H1 (cell line): ENCODE measurements at regions not wholly inside any gene's neighbourhood (a gene's known extent, or its start where the extent isn't known, plus 50 kb on each side); places are given as distances from the start of the nearest gene placed in this dataset.

ENCODE experiments used
- CTCF ChIA-PET: fragments of 300-600 bp; sonication (Branson Sonifier 250); formaldehyde crosslinking; loops from one replicate; lab custom pipeline; 2021; ENCODE audit not compliant: partially characterized antibody; lab: Charles Lee
- POLR2A ChIA-PET: fragments of 300-600 bp; sonication (Branson Sonifier 250); formaldehyde crosslinking; loops from one replicate; lab custom pipeline; 2021; ENCODE audit warnings: inconsistent platforms; ENCODE audit not compliant: partially characterized antibody; lab: Charles Lee
- DNase-seq, 2 experiments: peaks; one replicate each; pipeline versions ENCODE4 v3.0.0 to v3.0.0-alpha.2; 2010 to 2022; ENCODE audit warnings: low spot score in 2 of 2, low read depth in 1 of 2, mixed read lengths in 1 of 2
- FAIRE-seq: peaks from 2 replicates; lab custom pipeline; 2011; peaks lifted over from hg19 to GRCh38; lab: Jason Lieb, UNC
- H2AFZ ChIP-seq: 2 replicates; pipeline ENCODE4 v1.8.1; 2012; ENCODE audit warnings: low read length, inconsistent platforms
- H2AK5ac ChIP-seq: 2 replicates; pipeline ENCODE4 v1.6.1; 2013; ENCODE audit warnings: low read depth, low read length
- H2BK120ac ChIP-seq: replicated peaks from 2 replicates; pipeline ENCODE3; 2013; ENCODE audit warnings: low read depth, low read length, inconsistent platforms
- H2BK12ac ChIP-seq: 2 replicates; pipeline ENCODE4 v1.6.1; 2013; ENCODE audit warnings: low read depth, low read length
- H2BK15ac ChIP-seq: 2 replicates; pipeline ENCODE4 v1.6.1; 2013; ENCODE audit warnings: low read length
- H2BK20ac ChIP-seq: 2 replicates; pipeline ENCODE4 v1.6.1; 2013; ENCODE audit warnings: low read length
- H2BK5ac ChIP-seq: 2 replicates; pipeline ENCODE4 v1.6.1; 2013; ENCODE audit warnings: low read depth, low read length
- H3K14ac ChIP-seq: 2 replicates; pipeline ENCODE4 v1.6.1; 2013; ENCODE audit warnings: inconsistent platforms; ENCODE audit not compliant: insufficient read length
- H3K18ac ChIP-seq: 2 replicates; pipeline ENCODE4 v1.6.1; 2013; ENCODE audit warnings: low read length; ENCODE audit errors: extremely low read depth
- H3K23ac ChIP-seq: 2 replicates; pipeline ENCODE4 v1.6.1; 2013; ENCODE audit warnings: inconsistent platforms; ENCODE audit not compliant: insufficient read length
- H3K23me2 ChIP-seq: 2 replicates; pipeline ENCODE4 v1.6.1; 2013; ENCODE audit warnings: low read depth, low read length
- H3K27ac ChIP-seq: 2 replicates; pipeline ENCODE4 v1.6.1; 2011; ENCODE audit warnings: low read depth, low read length, inconsistent platforms
- H3K27me3 ChIP-seq, 4 experiments: replicated peaks in 1 of 4; 1 replicate in 1 of 4; 2 replicates in 3 of 4; pipeline versions ENCODE4 v1.6.1 to v1.8.1; 2011 to 2013; ENCODE audit warnings: low read length in 3 of 4, mild to moderate bottlenecking in 3 of 4, inconsistent platforms in 2 of 4, mixed read lengths in 2 of 4, moderate library complexity in 1 of 4; ENCODE audit not compliant: control insufficient read depth in 3 of 4, insufficient read depth in 3 of 4; ENCODE audit errors: extremely low read depth in 1 of 4
- H3K36me3 ChIP-seq, 4 experiments: 2 replicates each; pipeline versions ENCODE4 v1.6.1 to v1.8.1; 2011 to 2013; ENCODE audit warnings: mild to moderate bottlenecking in 4 of 4, low read length in 3 of 4, moderate library complexity in 2 of 4, control low read depth in 1 of 4, inconsistent platforms in 1 of 4; ENCODE audit not compliant: insufficient read depth in 4 of 4, control insufficient read depth in 2 of 4
- H3K4ac ChIP-seq: replicated peaks from 2 replicates; pipeline ENCODE3; 2013; ENCODE audit warnings: low read length, low read depth, mixed read lengths, inconsistent platforms; ENCODE audit not compliant: insufficient read length
- H3K4me1 ChIP-seq, 4 experiments: replicated peaks in 1 of 4; 1 replicate in 1 of 4; 2 replicates in 3 of 4; pipeline versions ENCODE4 v1.6.1 to v1.8.1; 2011 to 2013; ENCODE audit warnings: low read length in 3 of 4, inconsistent platforms in 2 of 4, mixed read lengths in 1 of 4; ENCODE audit not compliant: insufficient read depth in 4 of 4, control insufficient read depth in 3 of 4
- H3K4me2 ChIP-seq, 2 experiments: 2 replicates each; pipeline versions ENCODE4 v1.6.1 to v1.8.1; 2011 to 2013; ENCODE audit warnings: low read depth in 2 of 2, low read length in 2 of 2, control low read depth in 1 of 2, inconsistent platforms in 1 of 2, mild to moderate bottlenecking in 1 of 2; ENCODE audit not compliant: insufficient read depth in 1 of 2
- H3K4me3 ChIP-seq, 4 experiments: fragments of 200-600, 300-600 bp in 1 of 4; sonication (generic), shearing (Covaris generic), sonication (Bioruptor Twin) in 1 of 4; 2 replicates each; pipeline versions ENCODE4 v1.5.1 to v1.8.1; 2011 to 2016; ENCODE audit warnings: low read length in 4 of 4, low read depth in 3 of 4, control low read depth in 2 of 4, inconsistent platforms in 2 of 4, mild to moderate bottlenecking in 2 of 4, mixed read lengths in 1 of 4, moderate library complexity in 1 of 4; ENCODE audit not compliant: insufficient read depth in 2 of 4; ENCODE audit errors: extremely low read depth in 1 of 4
- H3K56ac ChIP-seq: replicated peaks from 2 replicates; pipeline ENCODE3; 2013; ENCODE audit warnings: low read depth, mild to moderate bottlenecking, mixed read lengths, low read length, inconsistent platforms; ENCODE audit not compliant: insufficient read length
- H3K79me1 ChIP-seq: 2 replicates; pipeline ENCODE4 v1.6.1; 2013; ENCODE audit warnings: low read depth, low read length, control low read depth
- H3K79me2 ChIP-seq, 2 experiments: 2 replicates each; pipeline versions ENCODE4 v1.6.1 to v1.8.1; 2012 to 2013; ENCODE audit warnings: low read length in 2 of 2, mild to moderate bottlenecking in 2 of 2, inconsistent platforms in 1 of 2; ENCODE audit not compliant: insufficient read depth in 2 of 2, control insufficient read depth in 1 of 2
- H3K9ac ChIP-seq, 4 experiments: replicated peaks in 1 of 4; 1 replicate in 1 of 4; 2 replicates in 3 of 4; pipeline versions ENCODE4 v1.6.1 to v1.8.1; 2011 to 2013; ENCODE audit warnings: low read depth in 3 of 4, low read length in 3 of 4, control low read depth in 2 of 4, mild to moderate bottlenecking in 2 of 4, moderate library complexity in 2 of 4, inconsistent platforms in 1 of 4; ENCODE audit errors: extremely low read depth in 1 of 4
- H3K9me3 ChIP-seq, 2 experiments: 2 replicates each; pipeline versions ENCODE4 v1.6.1 to v1.8.1; 2012 to 2013; ENCODE audit warnings: mild to moderate bottlenecking in 2 of 2, moderate library complexity in 2 of 2, control low read depth in 1 of 2, inconsistent platforms in 1 of 2, low read depth in 1 of 2, low read length in 1 of 2, mixed read lengths in 1 of 2; ENCODE audit not compliant: insufficient read depth in 2 of 2
- H4K20me1 ChIP-seq, 2 experiments: replicated peaks in 1 of 2; 2 replicates each; pipeline versions ENCODE3 to v1.8.1; 2011 to 2013; ENCODE audit warnings: inconsistent platforms in 2 of 2, low read length in 2 of 2, mild to moderate bottlenecking in 1 of 2; ENCODE audit not compliant: insufficient read depth in 2 of 2, control insufficient read depth in 1 of 2
- H4K5ac ChIP-seq: 2 replicates; pipeline ENCODE4 v1.6.1; 2013; ENCODE audit warnings: low read length, low read depth, mixed read lengths, inconsistent platforms; ENCODE audit not compliant: insufficient read length
- H4K8ac ChIP-seq: 2 replicates; pipeline ENCODE4 v1.8.0; 2013; ENCODE audit warnings: mild to moderate bottlenecking, moderate library complexity, low read length, inconsistent platforms; ENCODE audit not compliant: insufficient read depth; ENCODE audit errors: extremely low read depth
- H4K91ac ChIP-seq: replicated peaks from 2 replicates; pipeline ENCODE3; 2013; ENCODE audit warnings: low read length, mixed read lengths, inconsistent platforms; ENCODE audit not compliant: insufficient read length
- ASH2L ChIP-seq: fragments of 200-600, 300-600 bp; sonication (generic); IDR thresholded peaks from one replicate; pipeline ENCODE4 v1.7.1; 2017; ENCODE audit warnings: low read length
- ATF3 ChIP-seq: IDR thresholded peaks from 2 replicates; pipeline ENCODE4 v1.6.1; 2011; ENCODE audit warnings: low read depth, mild to moderate bottlenecking, low read length; ENCODE audit not compliant: insufficient read depth
- CBX5 ChIP-seq: fragments of 300-800, 300-1000 bp; sonication (generic); IDR thresholded peaks from 2 replicates; pipeline ENCODE4 v1.7.1; 2016; ENCODE audit warnings: antibody characterized with exemption, low read length, low read depth
- CHD2 ChIP-seq: IDR thresholded peaks from 2 replicates; pipeline ENCODE4 v1.6.1; 2012; ENCODE audit warnings: low read length, improper control_type of control experiment
- EP300 ChIP-seq, 2 experiments: IDR thresholded peaks; 1 replicate in 1 of 2; 2 replicates in 1 of 2; pipeline ENCODE4 v1.6.1; 2011 to 2012; ENCODE audit warnings: low read depth in 2 of 2, low read length in 2 of 2, mild to moderate bottlenecking in 2 of 2, borderline replicate concordance in 1 of 2, inconsistent platforms in 1 of 2, moderate library complexity in 1 of 2
- EZH2 ChIP-seq: fragments of 200-600 bp; sonication (generic); IDR thresholded peaks from 2 replicates; pipeline ENCODE4 v1.7.1; 2012; ENCODE audit warnings: low read depth, mild to moderate bottlenecking, moderate library complexity, low read length, inconsistent platforms; ENCODE audit not compliant: severe bottlenecking
- NRF1 ChIP-seq: IDR thresholded peaks from 2 replicates; pipeline ENCODE4 v1.6.1; 2011; ENCODE audit warnings: mild to moderate bottlenecking, low read depth, low read length, improper control_type of control experiment
- RNF2 ChIP-seq: fragments of 200-900, 300-1000 bp; sonication (generic); IDR thresholded peaks from 2 replicates; pipeline ENCODE4 v1.7.1; 2016; ENCODE audit warnings: borderline replicate concordance, low read depth, mild to moderate bottlenecking, antibody characterized with exemption, low read length; ENCODE audit not compliant: poor library complexity, severe bottlenecking; ENCODE audit errors: missing control alignments
- TAF1 ChIP-seq: IDR thresholded peaks from 2 replicates; pipeline ENCODE4 v1.6.1; 2011; ENCODE audit warnings: mild to moderate bottlenecking, low read depth, low read length
- USF2 ChIP-seq: IDR thresholded peaks from 2 replicates; pipeline ENCODE4 v1.6.1; 2011; ENCODE audit warnings: low read length, improper control_type of control experiment
- WGBS, 2 experiments: shearing (Covaris generic) in 1 of 2; methylation state at CpG; one replicate each; pipeline versions ENCODE4 v1.1.6 to v1.1.7; 2013 to 2015; ENCODE audit warnings: low lambda C conversion rate in 2 of 2, mixed read lengths in 2 of 2, inconsistent platforms in 1 of 2, low coverage in 1 of 2, missing lambda C conversion rate in 1 of 2; ENCODE audit not compliant: insufficient replicate concordance in 2 of 2, insufficient coverage in 1 of 2, insufficient read length in 1 of 2; ENCODE audit errors: extremely low coverage in 1 of 2, missing lambda C conversion rate in 1 of 2; 5-methylcytosine and 5-hydroxymethylcytosine counted together

GRCh38 chr1:119288751-119289150, 79.8 kb upstream of the HAO2 start:
- FAIRE-seq (no peak), DNase-seq (no peak)
- WGBS, 2 experiments = 86% methylated on average over 3 of the region's 3 CpGs; no CpG with 5 or more reads in 1 of the 2 experiments
- Histone ChIP-seq H3K27ac (no peak overlapping the region), H3K23me2 (no peaks in the 10 kb centered on the region), H2AK5ac (no peak overlapping the region), H4K8ac (no peak overlapping the region), H2BK120ac (no peak overlapping the region), H3K4me3 (no peak overlapping the region), H2AFZ (no peak overlapping the region), H3K4me1 (peaks cover 0 to 1% (median 0%) of the 10 kb centered on the region in 4 experiments; a peak in 3 of 7 replicates), H3K9me3 (no peaks in the 10 kb centered on the region), H3K4me2 (no peak overlapping the region), H3K9ac (no peak overlapping the region), H2BK12ac (no peak overlapping the region), H3K23ac (no peak overlapping the region), H3K4ac (no peak overlapping the region), H4K5ac (no peak overlapping the region), H3K27me3 (no peaks in the 10 kb centered on the region), H2BK5ac (no peak overlapping the region), H2BK20ac (no peak overlapping the region), H4K91ac (no peak overlapping the region), H4K20me1 (no peaks in the 10 kb centered on the region), H3K79me2 (no peaks in the 10 kb centered on the region), H3K36me3 (no peaks in the 10 kb centered on the region), H3K56ac (no peak overlapping the region), H2BK15ac (no peak overlapping the region), H3K14ac (no peak overlapping the region), H3K79me1 (no peaks in the 10 kb centered on the region), H3K18ac (no peak overlapping the region)
- ChIA-PET POLR2A (no interaction called here), CTCF (interaction anchor here (1.1 to 27.2 kb wide), 10 partner anchors 12 to 124 kb away, joined by 3 to 368 read pairs (median 7); partner anchors contain the start of gene HAO2)
- TF ChIP-seq TAF1 (no peak), EZH2 (no peak), NRF1 (no peak), EP300 (IDR thresholded peaks at IDR 0.05; ENCODE audit: borderline replicate concordance in 1 of 2, low read depth in 2 of 2, low read length in 2 of 2) (no peak), ATF3 (no peak), CBX5 (no peak), RNF2 (no peak), ASH2L (no peak), CHD2 (no peak), USF2 (no peak)
